H9 (cell line): ENCODE measurements at regions not wholly inside any gene's neighbourhood (a gene's known extent, or its start where the extent isn't known, plus 50 kb on each side); places are given as distances from the start of the nearest gene placed in this dataset.

Experiments
- DNase-seq: peaks from one replicate; pipeline ENCODE4 v3.0.0-alpha.2; 2017
- H2AFZ ChIP-seq: one replicate; pipeline ENCODE4 v1.6.1; 2013; ENCODE audit warnings: mild to moderate bottlenecking, low read length, control low read depth, moderate library complexity
- H2AK5ac ChIP-seq: 2 replicates; pipeline ENCODE4 v1.6.1; 2013; ENCODE audit warnings: low read length, control low read depth, mixed read lengths; ENCODE audit not compliant: insufficient read length
- H2BK120ac ChIP-seq: one replicate; pipeline ENCODE4 v1.6.1; 2013; ENCODE audit warnings: low read depth, mild to moderate bottlenecking, low read length, control low read depth, inconsistent platforms; ENCODE audit not compliant: poor library complexity, severe bottlenecking
- H2BK12ac ChIP-seq: 2 replicates; pipeline ENCODE4 v1.6.1; 2013; ENCODE audit warnings: low read length, control low read depth, mixed read lengths, low read depth; ENCODE audit not compliant: insufficient read length
- H2BK15ac ChIP-seq: 2 replicates; pipeline ENCODE4 v1.6.1; 2013; ENCODE audit warnings: low read depth, low read length, control low read depth
- H2BK20ac ChIP-seq: one replicate; pipeline ENCODE4 v1.6.1; 2013; ENCODE audit warnings: low read depth, mild to moderate bottlenecking, low read length, control low read depth, inconsistent platforms; ENCODE audit not compliant: poor library complexity, severe bottlenecking
- H2BK5ac ChIP-seq: 2 replicates; pipeline ENCODE4 v1.6.1; 2013; ENCODE audit warnings: low read length, control low read depth, mixed read lengths; ENCODE audit not compliant: insufficient read length
- H3K14ac ChIP-seq: 2 replicates; pipeline ENCODE4 v1.6.1; 2013; ENCODE audit warnings: low read length, control low read depth; ENCODE audit not compliant: insufficient read depth
- H3K18ac ChIP-seq: 2 replicates; pipeline ENCODE4 v1.6.1; 2013; ENCODE audit warnings: low read depth, mild to moderate bottlenecking, mixed read lengths, low read length, control low read depth; ENCODE audit not compliant: insufficient read length
- H3K23ac ChIP-seq: 2 replicates; pipeline ENCODE4 v1.6.1; 2013; ENCODE audit warnings: low read length, control low read depth, mixed read lengths, low read depth; ENCODE audit not compliant: insufficient read length
- H3K23me2 ChIP-seq: 2 replicates; pipeline ENCODE4 v1.6.1; 2013; ENCODE audit warnings: low read depth, mild to moderate bottlenecking, mixed read lengths, low read length, control low read depth; ENCODE audit not compliant: insufficient read length, poor library complexity, severe bottlenecking
- H3K27ac ChIP-seq: 2 replicates; pipeline ENCODE4 v1.5.1; 2013; ENCODE audit warnings: low read length, control low read depth, mixed read lengths, low read depth; ENCODE audit not compliant: insufficient read length
- H3K27me3 ChIP-seq: 2 replicates; pipeline ENCODE4 v1.6.1; 2013; ENCODE audit warnings: low read length, control low read depth, inconsistent platforms; ENCODE audit not compliant: insufficient read depth
- H3K4ac ChIP-seq: 2 replicates; pipeline ENCODE4 v1.6.1; 2013; ENCODE audit warnings: low read depth, mild to moderate bottlenecking, control low read depth, inconsistent platforms, low read length, moderate library complexity
- H3K4me1 ChIP-seq: 2 replicates; pipeline ENCODE4 v1.6.1; 2013; ENCODE audit warnings: low read length, control low read depth, inconsistent platforms; ENCODE audit not compliant: insufficient read depth
- H3K4me2 ChIP-seq: 2 replicates; pipeline ENCODE4 v1.6.1; 2013; ENCODE audit warnings: low read length, control low read depth, mixed read lengths; ENCODE audit not compliant: insufficient read length, insufficient read depth
- H3K56ac ChIP-seq: 2 replicates; pipeline ENCODE4 v1.6.1; 2013; ENCODE audit warnings: low read depth, mild to moderate bottlenecking, mixed read lengths, low read length, control low read depth; ENCODE audit not compliant: insufficient read length
- H3K79me1 ChIP-seq: 2 replicates; pipeline ENCODE4 v1.6.1; 2013; ENCODE audit warnings: low read depth, mild to moderate bottlenecking, moderate library complexity, low read length, control low read depth, inconsistent platforms; ENCODE audit not compliant: insufficient read depth, poor library complexity, severe bottlenecking
- H3K79me2 ChIP-seq: 2 replicates; pipeline ENCODE4 v1.6.1; 2013; ENCODE audit warnings: low read length, control low read depth, inconsistent platforms; ENCODE audit not compliant: insufficient read depth
- H3K9ac ChIP-seq: 2 replicates; pipeline ENCODE4 v1.6.1; 2013; ENCODE audit warnings: low read length, control low read depth, mixed read lengths; ENCODE audit not compliant: insufficient read length; ENCODE audit errors: extremely low read depth
- H3K9me3 ChIP-seq: one replicate; pipeline ENCODE4 v1.6.1; 2013; ENCODE audit warnings: low read depth, low read length, inconsistent platforms; ENCODE audit not compliant: control insufficient read depth
- H3T11ph ChIP-seq: one replicate; pipeline ENCODE4 v1.6.1; 2013; ENCODE audit warnings: mild to moderate bottlenecking, low read length, control low read depth, inconsistent platforms
- H4K20me1 ChIP-seq: one replicate; pipeline ENCODE4 v1.6.1; 2013; ENCODE audit not compliant: control insufficient read depth, insufficient read length, insufficient read depth
- H4K5ac ChIP-seq: 2 replicates; pipeline ENCODE4 v1.6.1; 2013; ENCODE audit warnings: low read depth, mild to moderate bottlenecking, mixed read lengths, low read length, control low read depth; ENCODE audit not compliant: insufficient read length
- H4K8ac ChIP-seq: replicated peaks from 2 replicates; pipeline ENCODE4 v1.6.1; 2013; ENCODE audit warnings: low read length, control low read depth, mixed read lengths, low read depth; ENCODE audit not compliant: insufficient read length
- H4K91ac ChIP-seq: 2 replicates; pipeline ENCODE4 v1.6.1; 2013; ENCODE audit warnings: low read depth, mild to moderate bottlenecking, moderate library complexity, mixed read lengths, low read length, control low read depth; ENCODE audit not compliant: insufficient read length
- H3K27ac Mint-ChIP-seq, 3 experiments: 2 replicates in 2 of 3; 3 replicates in 1 of 3; pipeline ENCODE4 v1.8.0; 2020 to 2021; ENCODE audit warnings: mixed read lengths in 3 of 3, mild to moderate bottlenecking in 1 of 3, moderate library complexity in 1 of 3
- H3K27me3 Mint-ChIP-seq: 2 replicates; pipeline ENCODE4 v1.8.0; 2021; ENCODE audit warnings: low read depth, mild to moderate bottlenecking, moderate library complexity, mixed read lengths
- H3K36me3 Mint-ChIP-seq, 3 experiments: 2 replicates in 2 of 3; 3 replicates in 1 of 3; pipeline ENCODE4 v1.8.0; 2020 to 2021; ENCODE audit warnings: low read depth in 3 of 3, mixed read lengths in 3 of 3; ENCODE audit not compliant: insufficient read depth in 1 of 3
- H3K4me1 Mint-ChIP-seq, 2 experiments: 2 replicates each; pipeline ENCODE4 v1.8.0; 2020; ENCODE audit warnings: mixed read lengths in 2 of 2
- H3K4me3 Mint-ChIP-seq, 2 experiments: 2 replicates in 1 of 2; 3 replicates in 1 of 2; pipeline ENCODE4 v1.8.0; 2020 to 2021; ENCODE audit warnings: mild to moderate bottlenecking in 2 of 2, mixed read lengths in 2 of 2, moderate library complexity in 1 of 2
- H3K9me3 Mint-ChIP-seq, 2 experiments: 2 replicates in 1 of 2; 3 replicates in 1 of 2; pipeline ENCODE4 v1.8.0; 2020; ENCODE audit warnings: mild to moderate bottlenecking in 2 of 2, mixed read lengths in 2 of 2, moderate library complexity in 1 of 2
- WGBS: extraction: QIAGEN DNeasy Blood & Tissue Kit; methylation state at CpG from one replicate; pipeline ENCODE4 v1.1.7; 2013; ENCODE audit warnings: missing lambda C conversion rate, low lambda C conversion rate, mixed read lengths; ENCODE audit not compliant: insufficient read length; ENCODE audit errors: extremely low coverage; 5-methylcytosine and 5-hydroxymethylcytosine counted together
- TF ChIP-seq, protein P1 (sequence below): fragments of 200-600 bp; sonication (generic); conservative IDR thresholded peaks from 3 replicates; pipeline ENCODE4 v1.8.0; 2021; ENCODE audit warnings: antibody characterized with exemption, mild to moderate bottlenecking

DNA sequence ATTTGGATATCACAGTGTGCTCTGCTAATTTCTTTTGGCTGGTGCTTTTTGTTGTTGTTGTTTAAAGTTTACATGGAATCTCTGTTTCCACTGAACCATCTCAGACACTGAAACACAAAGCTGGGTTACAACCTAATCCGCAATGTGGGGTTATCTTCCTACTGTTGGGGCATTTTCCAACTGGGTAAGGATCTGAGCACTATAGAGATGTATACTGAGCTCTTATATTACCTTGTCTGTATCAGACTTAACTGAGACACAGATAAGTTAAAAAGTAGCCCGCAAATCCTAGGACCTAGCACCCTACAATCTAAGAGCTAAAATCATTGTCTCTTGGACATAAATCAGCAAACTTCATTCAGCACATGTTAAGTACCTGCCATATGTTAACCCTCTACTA, 169.2 kb downstream of the LTN1 start:
- no peak overlapping the region for H3K4me3 Mint-ChIP-seq
- TF ChIP-seq, protein P1, sequence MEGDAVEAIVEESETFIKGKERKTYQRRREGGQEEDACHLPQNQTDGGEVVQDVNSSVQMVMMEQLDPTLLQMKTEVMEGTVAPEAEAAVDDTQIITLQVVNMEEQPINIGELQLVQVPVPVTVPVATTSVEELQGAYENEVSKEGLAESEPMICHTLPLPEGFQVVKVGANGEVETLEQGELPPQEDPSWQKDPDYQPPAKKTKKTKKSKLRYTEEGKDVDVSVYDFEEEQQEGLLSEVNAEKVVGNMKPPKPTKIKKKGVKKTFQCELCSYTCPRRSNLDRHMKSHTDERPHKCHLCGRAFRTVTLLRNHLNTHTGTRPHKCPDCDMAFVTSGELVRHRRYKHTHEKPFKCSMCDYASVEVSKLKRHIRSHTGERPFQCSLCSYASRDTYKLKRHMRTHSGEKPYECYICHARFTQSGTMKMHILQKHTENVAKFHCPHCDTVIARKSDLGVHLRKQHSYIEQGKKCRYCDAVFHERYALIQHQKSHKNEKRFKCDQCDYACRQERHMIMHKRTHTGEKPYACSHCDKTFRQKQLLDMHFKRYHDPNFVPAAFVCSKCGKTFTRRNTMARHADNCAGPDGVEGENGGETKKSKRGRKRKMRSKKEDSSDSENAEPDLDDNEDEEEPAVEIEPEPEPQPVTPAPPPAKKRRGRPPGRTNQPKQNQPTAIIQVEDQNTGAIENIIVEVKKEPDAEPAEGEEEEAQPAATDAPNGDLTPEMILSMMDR = no peak
- Histone ChIP-seq H3K4ac (no peak overlapping the region), H3K4me2 (no peak overlapping the region), H2BK12ac (no peak overlapping the region), H2BK15ac (no peak overlapping the region), H2BK120ac (no peak overlapping the region), H3K23ac (no peak overlapping the region), H4K8ac (no peak overlapping the region), H3K14ac (no peak overlapping the region), H2AFZ (no peak overlapping the region), H3K9me3 (no peaks in the 10 kb centered on the region), H2BK20ac (no peak overlapping the region), H3K56ac (no peak overlapping the region), H3K4me1 (no peaks in the 10 kb centered on the region), H2BK5ac (no peak overlapping the region), H2AK5ac (no peak overlapping the region), H3T11ph (no peak overlapping the region), H3K79me2 (no peaks in the 10 kb centered on the region), H4K91ac (no peak overlapping the region), H3K9ac (no peak overlapping the region), H3K27ac (no peak overlapping the region), H3K23me2 (no peaks in the 10 kb centered on the region), H4K5ac (no peak overlapping the region), H3K79me1 (no peaks in the 10 kb centered on the region), H3K18ac (no peak overlapping the region), H4K20me1 (no peaks in the 10 kb centered on the region), H3K27me3 (no peaks in the 10 kb centered on the region)
- WGBS = no CpG with 5 or more reads among the region's 2 CpGs
- DNase-seq = no peak
- H3K36me3 Mint-ChIP-seq = no peaks in the 10 kb centered on the region
- H3K27ac Mint-ChIP-seq = no peak overlapping the region
- no peaks in the 10 kb centered on the region for H3K27me3 Mint-ChIP-seq
- H3K4me1 Mint-ChIP-seq = no peaks in the 10 kb centered on the region
- H3K9me3 Mint-ChIP-seq = no peaks in the 10 kb centered on the region
